GM21515 (cell line): ENCODE measurements at regions not wholly inside any gene's neighbourhood (a gene's known extent, or its start where the extent isn't known, plus 50 kb on each side); places are given as distances from the start of the nearest gene placed in this dataset.
"Not testable (repeated sequence)": the region's sequence is repeated elsewhere in the genome, so short reads cannot be mapped to it uniquely, and the experiment has no call there.

ENCODE experiments used
- ATAC-seq: cut with Tn5 transposase; IDR thresholded peaks from one replicate; pipeline ENCODE4 v1.9.1; 2021; ENCODE audit not compliant: unreplicated experiment

DNA sequence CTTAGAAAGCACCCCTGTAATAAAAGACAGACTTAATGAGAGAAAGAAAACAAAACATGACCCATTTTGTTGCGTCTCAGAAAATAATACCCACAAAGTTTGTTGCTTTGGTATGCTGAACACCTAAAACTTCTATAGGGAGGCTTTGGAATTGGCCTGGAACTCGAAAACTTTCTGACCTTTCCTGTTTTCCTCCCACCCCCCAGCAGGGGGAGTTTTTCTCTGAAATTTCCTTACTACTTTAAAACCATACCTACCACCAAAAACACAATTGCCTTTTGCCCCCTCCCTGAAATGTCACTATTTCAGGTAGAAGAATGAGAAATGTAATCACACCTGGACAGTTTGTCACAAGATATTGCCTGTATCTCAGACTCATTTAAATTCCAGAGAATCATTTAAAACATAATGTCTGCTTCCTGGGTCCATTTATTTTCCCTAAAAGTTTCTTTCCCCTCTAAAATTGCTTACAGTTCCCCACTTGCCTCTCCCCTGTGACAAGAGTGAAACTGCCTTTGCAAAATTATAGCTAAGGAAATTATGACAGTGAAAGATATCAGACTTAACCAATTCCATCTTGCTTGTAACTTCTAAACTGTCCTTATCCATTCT, 2700.2 kb downstream of the PCDH9 start:
- ATAC-seq: no peak

DNA sequence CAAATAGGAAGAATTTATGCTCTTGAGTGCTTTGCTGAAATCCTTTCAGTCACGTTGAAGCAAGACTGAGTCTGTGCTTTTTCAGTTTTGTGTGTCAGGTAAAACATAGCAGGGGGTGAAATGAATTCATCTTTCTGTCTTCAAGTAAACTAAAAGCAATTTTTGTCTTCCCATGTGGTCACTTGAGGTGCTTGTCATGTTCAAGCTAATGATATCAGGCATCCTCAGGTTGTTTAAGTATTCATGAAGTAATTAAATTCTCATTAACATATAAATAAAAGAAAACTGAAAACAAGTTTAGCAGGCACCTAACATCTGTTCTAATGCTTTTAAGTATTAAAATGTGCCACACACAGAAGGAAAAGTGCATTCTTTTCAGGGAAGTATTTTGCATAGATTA, 2701.3 kb downstream of the PCDH9 start:
- no peak for ATAC-seq

DNA sequence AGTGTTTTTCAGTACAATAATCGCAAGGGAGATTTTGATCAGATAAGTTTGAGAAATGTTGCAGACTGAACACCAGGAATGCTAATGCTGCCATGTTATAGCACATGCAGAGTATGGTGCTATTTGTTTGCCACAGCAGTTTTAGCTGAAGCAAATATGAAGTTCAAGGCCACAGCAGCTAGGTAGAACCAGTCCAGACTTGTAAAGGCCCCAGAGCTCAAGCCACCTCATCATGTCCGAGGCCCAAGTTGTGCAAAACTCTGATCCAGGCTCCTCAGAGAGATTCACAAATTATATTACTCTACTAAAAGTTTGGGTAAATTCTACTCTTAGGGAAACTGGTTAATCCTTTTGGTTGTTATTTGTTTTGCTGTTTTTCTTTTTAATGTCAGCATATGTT, 2702.6 kb downstream of the PCDH9 start:
- no peak for ATAC-seq

DNA sequence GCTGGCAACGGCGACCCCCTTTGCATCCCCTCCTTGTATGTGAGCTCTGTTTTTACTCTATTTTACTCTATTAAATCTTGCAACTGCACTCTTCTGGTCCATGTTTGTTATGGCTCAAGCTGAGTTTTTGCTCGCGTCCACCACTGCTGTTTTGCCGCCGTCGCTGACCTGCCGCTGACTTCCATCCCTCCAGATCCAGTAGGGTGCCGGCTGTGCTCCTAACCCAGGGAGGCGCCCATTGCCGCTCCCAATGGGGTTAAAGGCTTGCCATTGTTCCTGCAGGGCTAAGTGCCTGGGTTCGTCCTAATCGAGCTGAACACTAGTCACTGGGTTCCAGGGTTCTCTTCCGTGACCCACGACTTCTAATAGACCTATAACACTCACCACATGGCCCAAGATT, 2704.4 kb downstream of the PCDH9 start:
- no peak for ATAC-seq

DNA sequence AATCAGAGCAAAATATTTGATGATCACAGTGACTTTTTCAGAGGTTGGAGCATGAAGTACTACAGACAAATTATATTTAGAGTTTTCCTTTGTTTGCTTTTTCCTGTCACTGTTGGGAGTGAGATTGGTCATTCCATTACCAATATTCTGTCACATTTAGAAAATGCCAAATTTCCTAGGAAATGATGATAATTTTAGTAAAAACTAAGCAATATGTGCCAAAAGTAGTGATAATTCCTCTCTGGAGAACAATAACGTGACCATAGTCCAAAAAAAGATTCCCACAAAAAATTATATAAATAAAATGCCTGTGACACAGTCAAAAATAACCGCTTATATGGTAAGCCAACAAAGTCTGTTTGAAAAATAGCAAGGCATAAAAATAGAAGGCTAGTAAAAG, 2719.4 kb downstream of the PCDH9 start:
- no peak for ATAC-seq

DNA sequence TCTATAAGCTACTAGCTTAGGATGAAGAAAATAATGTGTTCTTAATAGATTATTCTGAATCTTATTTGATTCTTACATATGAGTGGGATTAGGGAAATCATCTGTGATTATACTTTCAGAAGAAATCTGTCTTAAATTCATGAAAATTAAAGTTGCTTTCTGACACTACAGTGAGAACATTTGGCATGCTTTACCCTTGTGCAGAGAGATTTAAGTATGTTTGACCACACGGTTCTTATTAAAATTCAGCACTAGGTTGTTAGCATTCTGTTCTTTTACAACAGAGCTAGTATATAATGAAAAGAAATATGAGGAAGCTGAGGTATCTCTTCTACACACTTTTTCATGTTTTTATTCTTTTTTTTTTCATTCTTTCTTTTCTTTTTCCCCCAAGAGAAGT, 2723.9 kb downstream of the PCDH9 start:
- no peak for ATAC-seq

DNA sequence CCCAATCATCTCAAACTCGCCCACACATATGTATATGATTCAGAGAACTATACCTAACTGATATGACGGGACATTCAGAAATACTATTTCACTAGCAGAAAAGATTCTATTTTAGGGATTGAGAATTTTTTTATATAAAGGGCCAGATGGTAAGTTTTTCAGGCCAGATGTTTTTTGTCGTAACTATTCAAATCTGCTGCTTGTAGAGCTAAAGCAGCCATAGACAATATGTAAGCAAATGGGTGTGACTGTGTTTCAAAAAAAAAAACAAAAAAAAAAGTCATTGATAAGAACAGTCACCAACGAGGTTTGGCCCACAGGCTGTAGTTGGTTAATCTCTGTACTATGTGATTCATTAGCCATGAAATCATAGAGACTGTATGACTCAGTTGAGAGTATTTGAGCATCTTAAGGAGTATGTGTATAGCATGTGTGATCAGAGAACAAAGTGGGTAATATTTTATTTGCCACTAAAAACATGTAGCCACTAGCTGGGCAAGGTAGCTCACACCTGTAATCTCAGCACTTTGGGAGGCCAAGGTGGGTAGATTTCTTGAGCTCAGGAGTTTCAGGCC, 2724.7 kb downstream of the PCDH9 start:
- ATAC-seq: no peak

DNA sequence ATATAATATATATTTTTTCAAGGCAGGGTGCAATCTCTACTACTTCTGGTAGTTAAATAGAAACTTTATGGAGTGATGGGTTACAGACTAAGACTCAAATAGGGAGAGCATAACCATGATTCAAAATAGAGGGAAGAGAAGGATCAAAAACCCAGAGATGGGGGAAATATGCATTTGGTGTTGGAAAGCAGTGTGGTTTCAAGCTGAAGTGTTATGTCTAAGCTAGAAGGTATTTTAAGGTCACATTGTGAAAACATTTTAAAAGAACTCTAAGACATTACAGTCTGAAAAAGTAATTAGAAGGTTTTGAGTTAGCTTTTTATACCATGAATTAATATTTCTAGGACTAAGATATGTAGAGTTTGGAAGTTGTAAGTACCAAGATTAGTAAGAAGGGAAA, 2741.4 kb downstream of the PCDH9 start:
- no peak for ATAC-seq

DNA sequence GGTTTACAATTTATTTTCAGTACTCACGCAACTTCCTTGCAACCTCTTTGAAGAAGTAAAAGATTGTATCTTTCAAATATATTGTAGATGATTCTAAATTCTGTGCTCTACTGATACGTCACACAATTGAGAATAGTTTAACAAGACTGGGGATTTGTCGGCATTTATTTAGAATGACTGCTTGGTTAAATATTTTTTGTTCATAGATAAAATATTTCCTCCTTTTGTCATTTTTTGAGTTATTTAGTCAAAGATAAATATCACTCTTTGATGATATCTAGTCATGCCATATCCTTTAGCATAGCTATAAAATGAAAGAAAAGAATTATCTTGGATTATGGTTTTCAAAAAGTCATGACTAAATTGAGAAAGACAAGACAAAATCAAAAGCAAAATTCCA, 2747.8 kb downstream of the PCDH9 start:
- no peak for ATAC-seq

DNA sequence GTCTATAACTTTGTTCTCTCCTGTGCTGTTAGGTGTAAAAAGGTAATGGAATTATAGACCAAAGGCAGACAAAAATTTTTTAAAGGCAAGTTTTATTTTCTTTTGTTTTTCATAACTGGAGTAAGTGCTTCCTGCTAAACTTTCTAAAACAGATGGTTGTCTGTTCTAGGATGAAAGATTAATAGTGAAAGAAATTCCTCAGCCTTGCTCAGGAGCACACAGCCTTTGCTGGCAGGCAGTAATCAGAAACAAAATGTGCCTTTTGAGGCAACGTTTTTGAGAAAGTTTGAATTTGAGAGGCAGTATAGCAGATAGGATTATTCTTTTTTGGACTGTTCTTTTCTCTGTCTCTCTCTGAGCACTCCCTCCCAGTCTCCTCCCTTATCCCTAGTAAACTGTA, 2749.5 kb downstream of the PCDH9 start:
- no peak for ATAC-seq

DNA sequence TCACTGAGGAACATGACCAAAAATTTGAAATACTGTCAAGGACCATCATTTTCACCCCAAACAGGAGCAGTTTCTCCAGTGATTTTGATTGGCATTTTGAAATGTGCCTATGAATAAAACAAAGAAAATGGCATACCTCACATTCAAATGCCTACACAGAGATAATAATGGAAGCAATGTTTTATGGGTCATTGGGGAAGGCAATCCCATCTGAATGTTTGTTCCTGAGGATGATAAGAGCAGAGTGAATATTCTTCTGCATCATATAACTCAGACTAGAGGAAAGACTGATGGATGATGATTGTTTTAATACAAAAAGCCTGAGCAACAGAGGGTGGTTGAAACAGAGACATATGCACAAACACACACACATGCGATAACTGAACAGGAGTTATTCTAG, 2749.9 kb downstream of the PCDH9 start:
- ATAC-seq: no peak

DNA sequence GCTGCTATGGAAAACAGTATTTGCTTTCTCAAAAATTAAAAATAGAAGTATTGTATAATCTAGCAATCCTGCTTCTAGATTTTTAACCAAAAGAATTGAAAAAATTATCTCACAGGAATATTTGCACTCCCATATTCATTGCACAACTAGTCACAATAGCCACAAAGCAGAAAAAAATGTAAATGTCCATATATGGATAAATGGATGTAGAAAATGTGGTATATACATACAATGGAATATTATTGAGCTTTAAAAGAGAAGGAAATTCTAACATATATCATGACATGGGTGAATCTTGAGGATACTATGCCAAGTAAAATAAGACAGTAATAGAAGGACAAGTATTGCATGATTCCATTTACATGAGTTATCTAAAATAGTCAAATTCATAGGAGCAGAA, 2753.0 kb downstream of the PCDH9 start:
- no peak for ATAC-seq

DNA sequence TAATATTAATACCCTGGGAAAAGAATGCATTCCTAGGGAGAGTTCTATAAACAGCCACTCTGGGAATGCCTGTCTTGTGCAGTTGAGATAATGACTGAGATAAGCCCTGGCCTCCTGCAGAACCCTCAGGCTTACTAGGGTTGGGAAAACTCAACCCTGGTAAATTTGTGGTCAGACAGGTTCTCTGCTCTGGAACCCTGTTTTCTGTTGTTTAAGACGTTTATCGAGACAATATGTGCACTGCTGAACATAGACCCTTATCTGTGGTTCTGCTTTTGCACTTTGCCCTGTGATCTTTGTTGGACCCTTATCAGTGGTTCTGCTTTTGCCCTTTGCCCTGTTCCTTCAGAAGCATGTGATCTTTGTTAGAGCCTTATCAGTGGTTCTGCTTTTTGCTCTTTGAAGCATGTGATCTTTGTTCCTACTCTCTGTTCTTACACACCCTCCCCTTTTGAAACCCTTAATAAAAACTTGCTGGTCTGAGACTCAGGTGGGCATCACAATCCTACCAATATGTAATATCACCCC, 2754.0 kb downstream of the PCDH9 start:
- not testable (repeated sequence) for ATAC-seq

DNA sequence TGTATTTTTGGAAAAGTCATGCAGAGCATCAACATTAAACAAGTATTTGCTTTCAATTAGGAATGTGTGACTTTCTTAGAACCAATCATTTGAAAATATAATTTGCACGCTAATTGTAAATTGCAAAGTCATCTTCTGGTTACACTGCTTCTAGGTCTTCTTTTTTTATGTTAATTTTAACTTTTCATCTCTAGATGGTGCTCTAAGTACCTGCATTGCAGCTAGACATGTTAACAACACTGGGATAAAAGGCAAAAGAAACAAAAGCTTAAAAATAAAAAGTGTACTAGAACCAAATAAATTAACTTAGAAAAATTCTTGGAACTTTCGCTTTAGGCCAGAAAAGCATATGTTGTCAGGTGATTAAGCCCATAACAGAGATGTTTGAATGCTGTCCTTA, 2758.2 kb downstream of the PCDH9 start:
- ATAC-seq: no peak

DNA sequence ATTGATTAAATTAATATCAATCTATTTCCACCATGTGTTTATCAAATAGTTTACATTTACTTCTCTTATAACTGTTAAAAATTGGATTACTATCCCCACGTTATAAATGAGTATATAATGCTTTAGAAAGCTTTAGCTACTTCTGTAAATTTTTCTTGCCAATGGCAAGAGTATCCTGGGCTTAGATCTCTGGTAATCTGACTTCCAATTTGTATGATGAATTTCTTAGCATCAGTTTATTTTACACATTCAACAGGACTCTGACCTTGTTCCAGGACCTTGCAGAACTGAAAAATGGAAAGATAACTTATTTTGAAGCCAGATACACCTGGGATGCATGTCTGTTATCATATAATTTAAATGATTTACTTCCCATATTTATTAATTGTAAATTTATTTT, 2759.4 kb downstream of the PCDH9 start:
- no peak for ATAC-seq

DNA sequence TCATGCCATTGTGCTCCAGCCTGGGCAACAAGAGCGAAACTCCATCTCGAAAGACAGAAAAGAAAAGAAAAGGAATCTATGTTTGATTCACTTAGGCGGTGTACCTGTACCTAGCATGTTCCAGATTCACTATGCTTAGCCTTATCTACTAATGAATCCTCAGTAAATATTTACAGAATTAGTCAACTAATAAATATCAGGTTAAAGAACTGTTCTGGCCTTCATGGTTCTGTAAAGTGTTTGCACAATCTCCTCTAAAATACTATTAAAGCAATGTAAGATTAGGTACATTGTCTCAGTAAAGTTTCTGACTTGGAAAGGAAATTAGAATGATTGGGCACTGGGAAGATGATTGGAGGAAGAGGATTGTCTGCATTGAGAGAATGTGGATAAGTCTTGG, 2770.4 kb downstream of the PCDH9 start:
- ATAC-seq: no peak

DNA sequence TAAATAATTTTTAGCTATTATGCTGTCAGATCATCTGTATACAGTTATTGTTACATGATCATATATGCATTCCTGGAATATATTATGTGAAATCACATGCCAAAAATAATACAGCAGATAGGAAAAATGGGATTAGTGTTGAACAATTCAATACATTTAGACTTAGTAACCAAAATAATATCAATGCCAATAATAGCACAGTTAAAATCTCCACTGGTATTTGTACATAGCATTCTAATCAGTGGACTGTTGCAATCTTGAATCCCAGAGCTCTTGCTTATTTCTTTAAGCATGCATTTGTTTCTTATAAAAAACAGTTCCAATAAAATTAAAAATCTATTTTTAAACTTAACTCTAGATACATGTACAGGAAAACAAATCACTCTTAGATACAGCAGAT, 2772.2 kb downstream of the PCDH9 start:
- ATAC-seq: no peak

DNA sequence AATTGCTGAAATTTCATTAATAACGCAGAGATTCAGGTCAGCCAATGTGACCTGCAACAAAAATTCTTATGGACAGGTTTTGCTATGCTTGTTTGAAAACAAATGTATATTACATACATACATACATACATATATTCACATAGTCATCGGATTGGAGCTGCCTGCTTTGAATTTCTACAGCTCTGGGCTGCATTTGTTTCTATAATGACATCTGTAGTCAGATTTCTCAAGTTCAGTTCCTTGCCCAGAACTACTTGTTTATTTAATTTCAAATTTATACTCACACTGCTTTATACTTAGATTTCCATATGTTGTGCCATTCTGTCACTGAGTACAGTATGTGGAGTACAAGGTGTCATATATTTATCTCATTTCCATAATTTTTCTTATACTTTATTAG, 2775.0 kb downstream of the PCDH9 start:
- ATAC-seq: no peak

DNA sequence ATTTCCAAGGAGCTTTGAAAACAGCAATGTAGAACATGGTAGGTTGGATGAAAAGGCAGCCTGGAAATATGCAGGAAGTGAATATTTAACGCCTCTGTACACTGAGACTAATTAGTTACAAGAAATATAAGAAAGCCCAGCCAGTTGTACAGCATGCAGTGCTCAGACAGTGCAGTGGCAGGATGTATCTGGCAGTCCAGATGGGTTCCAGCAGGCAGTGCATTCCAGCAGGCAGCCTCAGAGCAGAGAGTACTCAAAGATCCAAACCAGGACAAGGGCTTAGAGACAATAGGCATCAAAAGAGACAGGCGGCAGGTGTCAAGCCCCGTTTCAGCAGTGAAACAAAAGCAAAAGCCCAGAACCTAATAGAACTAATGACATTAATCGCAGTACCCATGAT, 2776.3 kb downstream of the PCDH9 start:
- no peak for ATAC-seq

DNA sequence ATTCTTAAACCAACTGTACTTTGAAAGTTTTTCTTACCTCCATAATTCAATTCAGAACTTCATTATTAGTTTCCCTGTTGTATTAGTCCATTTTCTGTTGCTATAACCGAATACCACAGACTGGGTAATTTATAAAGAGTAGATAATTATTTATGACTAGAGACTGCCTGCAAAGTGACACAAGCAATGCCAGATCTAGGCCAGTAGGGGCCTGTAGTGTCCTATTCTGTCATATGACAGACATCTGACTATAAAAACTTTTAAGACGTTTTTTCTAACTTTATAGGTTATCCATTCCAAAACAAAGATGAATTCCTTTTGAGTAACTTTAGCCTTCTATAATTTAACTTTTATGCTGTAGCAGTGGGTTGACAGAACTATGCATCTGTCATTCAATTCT, 2783.8 kb downstream of the PCDH9 start:
- no peak for ATAC-seq

DNA sequence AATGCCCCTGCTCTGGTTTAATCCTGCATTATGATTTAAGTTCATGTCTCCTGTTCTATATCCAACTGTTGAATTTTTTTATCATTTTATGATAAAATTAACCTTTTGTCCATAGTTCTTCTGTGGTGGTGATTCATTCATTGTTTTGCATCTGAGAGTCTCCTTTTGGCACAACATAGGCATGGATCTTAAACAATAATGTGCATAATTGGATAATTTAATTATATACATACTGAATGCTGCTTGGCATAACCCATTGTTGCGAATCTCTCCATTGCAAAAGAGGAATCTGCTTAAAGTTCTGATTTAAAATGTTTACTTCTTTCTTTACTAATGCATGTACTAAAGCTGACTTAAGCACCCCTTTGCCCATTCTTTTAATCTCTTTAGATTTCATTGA, 2788.4 kb downstream of the PCDH9 start:
- ATAC-seq: no peak

DNA sequence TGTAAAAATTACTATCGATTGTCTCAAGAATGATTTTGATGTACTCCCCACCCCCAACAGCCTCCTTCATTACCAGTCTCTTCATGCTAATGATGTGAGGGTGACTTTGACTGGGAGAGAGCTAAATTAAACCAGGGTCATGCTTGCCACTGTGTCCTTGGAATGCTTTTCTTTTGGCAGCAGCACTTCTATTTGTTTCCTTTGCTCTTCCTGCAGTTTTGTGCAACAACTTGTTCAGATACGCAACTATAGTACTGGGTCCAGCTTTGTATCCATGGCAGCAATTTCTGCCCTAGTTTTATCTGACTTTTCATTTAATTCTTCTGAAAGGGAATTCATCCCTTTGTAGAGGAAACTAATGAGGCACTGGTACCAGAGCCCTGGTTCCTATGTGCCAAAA, 2792.1 kb downstream of the PCDH9 start:
- no peak for ATAC-seq

DNA sequence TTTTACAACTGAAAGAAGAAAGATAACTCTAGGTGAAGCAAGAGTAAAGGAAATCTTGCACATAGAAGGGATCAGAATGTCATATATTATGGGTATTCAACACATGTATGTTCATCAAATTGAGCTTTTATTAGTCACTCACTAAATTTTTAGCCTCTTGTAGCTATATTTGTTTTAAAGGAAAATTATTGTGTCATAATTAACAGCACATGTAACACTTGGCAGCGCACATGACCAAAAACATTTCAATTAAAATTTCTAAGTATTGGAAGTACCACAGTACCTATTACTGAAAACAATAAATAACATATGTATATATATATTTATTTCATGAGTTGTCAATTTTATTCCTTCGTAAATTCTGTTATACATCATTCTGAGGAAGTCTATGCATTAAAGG, 2800.4 kb downstream of the PCDH9 start:
- no peak for ATAC-seq
